ENCODE measurements at regions not wholly inside any gene's neighbourhood (a gene's known extent, or its start where the extent isn't known, plus 50 kb on each side); places are given as distances from the start of the nearest gene placed in this dataset.

DNA sequence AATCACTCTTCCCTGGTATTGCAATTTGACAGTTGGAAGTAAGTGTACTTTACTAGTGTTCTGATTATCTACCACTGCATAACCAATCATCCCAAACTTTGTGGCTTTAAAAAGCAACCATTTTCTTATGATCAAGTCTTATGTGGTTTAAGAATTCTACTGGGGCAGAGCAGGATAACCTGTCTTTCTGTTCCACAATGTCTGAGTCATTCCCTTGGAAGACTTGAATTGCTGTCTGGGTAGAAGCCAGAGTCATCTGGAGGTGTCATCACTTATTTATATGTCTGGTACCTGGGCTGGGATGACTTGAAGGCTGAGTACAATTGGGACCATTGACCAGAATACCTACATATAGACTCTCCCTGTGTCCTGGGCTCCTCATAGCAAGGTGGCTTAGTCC, 644.3 kb downstream of the HDGFL1 start:
- no peak overlapping the region for H3K4me3 ChIP-seq
- no peak overlapping the region for H3K27ac ChIP-seq (replicated peaks)
- intact Hi-C loops (cut with micrococcal nuclease) = no loop called here
- no peaks in the 10 kb centered on the region for H3K4me1 ChIP-seq
- no peaks in the 10 kb centered on the region for H3K36me3 ChIP-seq
- TF ChIP-seq, protein P1, sequence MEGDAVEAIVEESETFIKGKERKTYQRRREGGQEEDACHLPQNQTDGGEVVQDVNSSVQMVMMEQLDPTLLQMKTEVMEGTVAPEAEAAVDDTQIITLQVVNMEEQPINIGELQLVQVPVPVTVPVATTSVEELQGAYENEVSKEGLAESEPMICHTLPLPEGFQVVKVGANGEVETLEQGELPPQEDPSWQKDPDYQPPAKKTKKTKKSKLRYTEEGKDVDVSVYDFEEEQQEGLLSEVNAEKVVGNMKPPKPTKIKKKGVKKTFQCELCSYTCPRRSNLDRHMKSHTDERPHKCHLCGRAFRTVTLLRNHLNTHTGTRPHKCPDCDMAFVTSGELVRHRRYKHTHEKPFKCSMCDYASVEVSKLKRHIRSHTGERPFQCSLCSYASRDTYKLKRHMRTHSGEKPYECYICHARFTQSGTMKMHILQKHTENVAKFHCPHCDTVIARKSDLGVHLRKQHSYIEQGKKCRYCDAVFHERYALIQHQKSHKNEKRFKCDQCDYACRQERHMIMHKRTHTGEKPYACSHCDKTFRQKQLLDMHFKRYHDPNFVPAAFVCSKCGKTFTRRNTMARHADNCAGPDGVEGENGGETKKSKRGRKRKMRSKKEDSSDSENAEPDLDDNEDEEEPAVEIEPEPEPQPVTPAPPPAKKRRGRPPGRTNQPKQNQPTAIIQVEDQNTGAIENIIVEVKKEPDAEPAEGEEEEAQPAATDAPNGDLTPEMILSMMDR (IDR thresholded peaks at IDR 0.05; ENCODE audit: borderline replicate concordance) = no peak
- no peaks in the 10 kb centered on the region for H3K27me3 ChIP-seq (ENCODE audit: low read depth)
- peaks cover 21% of the 10 kb centered on the region for H3K9me3 ChIP-seq (replicated peaks)
- DNase-seq = no peak

DNA sequence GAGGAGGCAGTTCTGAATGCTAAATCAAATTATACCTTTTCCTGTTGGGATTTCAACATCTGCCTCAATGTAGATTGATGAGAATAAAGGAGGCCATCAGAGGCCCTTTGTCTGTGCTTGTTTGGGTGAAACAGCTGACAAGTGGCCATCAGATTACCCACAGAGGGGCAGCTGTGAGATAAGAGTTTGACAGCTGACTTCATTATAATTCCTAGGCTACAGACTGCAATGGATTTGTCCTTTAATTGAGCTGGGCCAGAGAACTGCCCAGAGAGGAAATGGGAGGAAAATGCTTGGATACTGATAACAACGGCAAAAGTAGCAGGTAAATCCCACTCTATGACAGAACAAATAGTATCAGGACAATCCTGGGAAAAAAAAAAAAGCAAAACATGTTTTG, 649.4 kb downstream of the HDGFL1 start:
- Histone ChIP-seq H3K9me3 (replicated peaks) (peaks cover 13% of the 10 kb centered on the region), H3K36me3 (no peaks in the 10 kb centered on the region), H3K27ac (replicated peaks) (no peak overlapping the region), H3K4me3 (no peak overlapping the region), H3K4me1 (no peaks in the 10 kb centered on the region), H3K27me3 (ENCODE audit: low read depth) (no peaks in the 10 kb centered on the region)
- intact Hi-C loops (cut with micrococcal nuclease) = no loop called here
- TF ChIP-seq, protein P1 (IDR thresholded peaks at IDR 0.05; ENCODE audit: borderline replicate concordance) = no peak
- no peak for DNase-seq

- H3K4me1 ChIP-seq = no peaks in the 10 kb centered on the region
- no peaks in the 10 kb centered on the region for H3K36me3 ChIP-seq
- no peak overlapping the region for H3K27ac ChIP-seq (replicated peaks)
- no peak overlapping the region for H3K4me3 ChIP-seq
- peaks cover 22% of the 10 kb centered on the region for H3K9me3 ChIP-seq (replicated peaks)
- no peak for DNase-seq
- no peaks in the 10 kb centered on the region for H3K27me3 ChIP-seq (ENCODE audit: low read depth)
- TF ChIP-seq, protein P1 (IDR thresholded peaks at IDR 0.05; ENCODE audit: borderline replicate concordance) = no peak
- intact Hi-C loops (cut with micrococcal nuclease) = no loop called here
These were observed 653.4 kb downstream of the HDGFL1 start for GRCh38 chr6:23222724-23223123.

DNA sequence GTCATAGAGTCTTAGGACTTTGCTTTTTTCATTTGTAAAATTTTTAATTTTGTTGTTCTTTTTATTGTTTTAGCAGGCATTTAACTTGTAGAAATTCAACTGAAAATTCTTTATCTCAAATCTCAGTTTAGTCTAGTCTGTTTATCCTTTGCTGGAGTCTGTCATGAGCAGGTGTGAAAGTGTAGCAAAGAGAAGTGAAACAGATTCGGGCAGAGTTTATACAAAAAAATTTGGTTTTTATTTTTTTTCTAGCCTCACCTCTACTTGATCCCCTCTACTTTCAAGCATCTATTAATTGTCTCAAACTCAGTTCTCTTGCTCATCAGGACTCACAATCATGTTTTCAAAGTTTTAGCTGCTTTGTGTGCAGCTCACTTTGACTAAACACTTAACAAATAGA, 655.2 kb downstream of the HDGFL1 start:
- DNase-seq = no peak
- Histone ChIP-seq H3K4me3 (no peak overlapping the region), H3K36me3 (no peaks in the 10 kb centered on the region), H3K27me3 (ENCODE audit: low read depth) (no peaks in the 10 kb centered on the region), H3K9me3 (replicated peaks) (peaks cover 22% of the 10 kb centered on the region), H3K4me1 (no peaks in the 10 kb centered on the region), H3K27ac (replicated peaks) (no peak overlapping the region)
- TF ChIP-seq, protein P1 (IDR thresholded peaks at IDR 0.05; ENCODE audit: borderline replicate concordance) = no peak
- intact Hi-C loops (cut with micrococcal nuclease) = no loop called here

DNA sequence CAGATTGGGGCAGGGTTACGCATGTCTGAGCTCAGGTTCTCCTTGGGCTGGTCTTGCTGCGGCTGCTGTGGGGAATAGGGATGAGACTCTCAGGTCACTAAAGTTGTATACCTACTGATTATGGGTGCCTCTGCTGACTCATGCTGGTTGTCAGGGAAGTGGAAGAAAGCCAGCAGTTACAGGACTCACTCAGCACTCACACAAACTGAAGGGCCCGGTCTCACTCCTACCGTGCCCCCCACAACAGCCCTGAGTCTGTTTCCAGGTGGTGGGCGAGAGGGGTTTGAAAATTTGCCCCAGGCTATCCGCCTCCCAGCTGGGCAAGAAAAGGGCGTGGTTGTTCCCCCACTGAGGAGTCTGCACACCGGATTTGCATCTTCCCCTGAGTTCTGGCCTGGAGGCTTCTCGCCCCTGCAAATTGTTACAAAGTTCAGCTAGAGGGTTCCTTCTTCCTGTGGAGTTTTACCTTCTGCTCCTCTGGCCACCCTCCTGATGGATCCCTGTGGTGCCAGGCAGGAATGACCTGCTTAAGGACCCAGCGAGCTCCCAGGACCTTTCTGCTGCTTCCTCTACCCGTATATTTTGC, 659.2 kb downstream of the HDGFL1 start:
- TF ChIP-seq, protein P1 (IDR thresholded peaks at IDR 0.05; ENCODE audit: borderline replicate concordance) = no peak
- Histone ChIP-seq H3K36me3 (no peaks in the 10 kb centered on the region), H3K9me3 (replicated peaks) (peaks cover 11% of the 10 kb centered on the region), H3K27me3 (ENCODE audit: low read depth) (no peaks in the 10 kb centered on the region), H3K27ac (replicated peaks) (no peak overlapping the region), H3K4me3 (no peak overlapping the region), H3K4me1 (no peaks in the 10 kb centered on the region)
- intact Hi-C loops (cut with micrococcal nuclease) = no loop called here
- DNase-seq = no peak

All from left ventricle myocardium inferior (tissue), 1 donor.